ENCODE measurements at regions not wholly inside any gene's neighbourhood (a gene's known extent, or its start where the extent isn't known, plus 50 kb on each side); places are given as distances from the start of the nearest gene placed in this dataset.

- TF ChIP-seq SIN3A (IDR thresholded peaks at IDR 0.05; ENCODE audit: borderline replicate concordance, insufficient read depth, low read length) (no peak), REST (IDR thresholded peaks at IDR 0.05; ENCODE audit: insufficient read depth in 1 of 2, low read depth in 2 of 2, low read length in 2 of 2) (no peak), TAF1 (IDR thresholded peaks at IDR 0.05; ENCODE audit: borderline replicate concordance, insufficient read depth, low read length) (no peak), POLR2AphosphoS5 (IDR thresholded peaks at IDR 0.05; ENCODE audit: low read depth, low read length) (no peak), FOXP2 (optimal IDR thresholded peaks at IDR 0.05; ENCODE audit: borderline replicate concordance, extremely low read depth, extremely low read length, insufficient read depth) (no peak)
Observed at GRCh38 chr11:104256525-104256924, 92.6 kb upstream of the PDGFD start.

DNA sequence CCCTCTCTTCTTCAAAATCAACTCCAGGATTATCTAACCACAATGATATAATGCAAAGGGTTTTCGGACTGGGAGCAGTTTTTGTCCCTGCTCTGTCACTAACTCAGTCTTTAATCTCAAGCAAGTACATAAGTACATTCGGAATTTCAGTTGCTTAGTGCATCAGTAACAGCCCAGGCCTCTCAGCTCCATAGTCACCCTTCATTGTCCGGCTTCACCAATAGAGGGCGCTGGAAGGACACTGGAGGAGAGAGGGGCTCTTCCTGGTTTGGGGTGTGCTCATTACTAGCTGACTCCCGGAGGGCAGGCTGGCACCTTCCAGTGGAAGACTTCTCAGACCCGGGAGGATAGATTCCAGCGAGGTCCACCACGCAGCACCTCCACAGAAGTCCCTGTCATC is 90.4 kb upstream of the PDGFD start:
- TF ChIP-seq SIN3A (IDR thresholded peaks at IDR 0.05; ENCODE audit: borderline replicate concordance, insufficient read depth, low read length): no peak
- no peak for TF ChIP-seq REST (IDR thresholded peaks at IDR 0.05; ENCODE audit: insufficient read depth in 1 of 2, low read depth in 2 of 2, low read length in 2 of 2)

- TF ChIP-seq TAF1 (IDR thresholded peaks at IDR 0.05; ENCODE audit: borderline replicate concordance, insufficient read depth, low read length): no peak
- no peak for TF ChIP-seq POLR2AphosphoS5 (IDR thresholded peaks at IDR 0.05; ENCODE audit: low read depth, low read length)
- TF ChIP-seq REST (IDR thresholded peaks at IDR 0.05; ENCODE audit: insufficient read depth in 1 of 2, low read depth in 2 of 2, low read length in 2 of 2): no peak
- no peak for TF ChIP-seq SIN3A (IDR thresholded peaks at IDR 0.05; ENCODE audit: borderline replicate concordance, insufficient read depth, low read length)
- TF ChIP-seq FOXP2 (optimal IDR thresholded peaks at IDR 0.05; ENCODE audit: borderline replicate concordance, extremely low read depth, extremely low read length, insufficient read depth): no peak
Observed at GRCh38 chr11:104246590-104246989, 82.6 kb upstream of the PDGFD start.

GRCh38 chr11:104238916-104239315 is 75.0 kb upstream of the PDGFD start:
- no peak for TF ChIP-seq SIN3A (IDR thresholded peaks at IDR 0.05; ENCODE audit: borderline replicate concordance, insufficient read depth, low read length)
- no peak for TF ChIP-seq POLR2AphosphoS5 (IDR thresholded peaks at IDR 0.05; ENCODE audit: low read depth, low read length)
- TF ChIP-seq FOXP2 (optimal IDR thresholded peaks at IDR 0.05; ENCODE audit: borderline replicate concordance, extremely low read depth, extremely low read length, insufficient read depth): no peak
- TF ChIP-seq TAF1 (IDR thresholded peaks at IDR 0.05; ENCODE audit: borderline replicate concordance, insufficient read depth, low read length): no peak
- no peak for TF ChIP-seq REST (IDR thresholded peaks at IDR 0.05; ENCODE audit: insufficient read depth in 1 of 2, low read depth in 2 of 2, low read length in 2 of 2)

GRCh38 chr11:104225047-104225446 is 61.1 kb upstream of the PDGFD start:
- TF ChIP-seq POLR2AphosphoS5 (IDR thresholded peaks at IDR 0.05; ENCODE audit: low read depth, low read length) (no peak), REST (IDR thresholded peaks at IDR 0.05; ENCODE audit: insufficient read depth in 1 of 2, low read depth in 2 of 2, low read length in 2 of 2) (no peak)
